NT2/D1 (cell line): ENCODE measurements at regions not wholly inside any gene's neighbourhood (a gene's known extent, or its start where the extent isn't known, plus 50 kb on each side); places are given as distances from the start of the nearest gene placed in this dataset.

Experiments
- YY1 ChIP-seq: IDR thresholded peaks from 2 replicates; pipeline ENCODE4 v1.6.1; 2011; ENCODE audit not compliant: insufficient read length, insufficient read depth
- ZNF274 ChIP-seq: IDR thresholded peaks from 2 replicates; pipeline ENCODE4 v1.6.1; 2011; ENCODE audit warnings: mild to moderate bottlenecking, low read depth, low read length

- TF ChIP-seq ZNF274 (no peak), YY1 (no peak)
These were observed 380.1 kb upstream of the CHRM3 start for GRCh38 chr1:239006276-239006675.
